ENCODE measurements at regions not wholly inside any gene's neighbourhood (a gene's known extent, or its start where the extent isn't known, plus 50 kb on each side); places are given as distances from the start of the nearest gene placed in this dataset.

DNA sequence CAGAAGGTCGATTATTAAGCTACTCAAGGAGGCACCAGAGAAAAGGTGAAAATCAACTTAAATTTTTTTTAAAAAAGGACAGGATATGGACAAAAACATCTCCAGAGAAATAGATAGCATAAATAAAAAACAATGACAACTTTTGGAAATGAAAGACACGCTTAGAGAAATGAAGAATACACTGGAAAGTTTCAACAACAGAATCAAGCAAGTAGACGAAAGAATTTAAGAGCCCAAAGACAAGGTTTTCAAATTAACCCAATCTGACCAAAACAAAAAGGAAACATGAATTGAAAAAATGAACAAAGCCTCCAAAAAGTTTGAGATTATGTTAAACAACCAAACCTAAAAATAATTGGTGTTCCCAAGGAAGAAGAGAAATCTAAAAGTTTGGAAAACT is 191.1 kb upstream of the BMP4 start:
- TF ChIP-seq ZBTB7A (IDR thresholded peaks at IDR 0.05; ENCODE audit: low read depth) (no peak), CEBPB (IDR thresholded peaks at IDR 0.05) (no peak), FOXM1 (IDR thresholded peaks at IDR 0.05; ENCODE audit: borderline replicate concordance, low read depth) (no peak), TCF12 (IDR thresholded peaks at IDR 0.05; ENCODE audit: low read depth) (no peak), EGR1 (IDR thresholded peaks at IDR 0.05) (no peak), NFIC (IDR thresholded peaks at IDR 0.05) (no peak), CREB1 (IDR thresholded peaks at IDR 0.05; ENCODE audit: low read depth) (no peak), RAD21 (IDR thresholded peaks at IDR 0.05; ENCODE audit: low read depth) (no peak), EP300 (IDR thresholded peaks at IDR 0.05; ENCODE audit: borderline replicate concordance) (no peak), TEAD4 (IDR thresholded peaks at IDR 0.05) (no peak)
- TF ChIP-seq, protein P1, sequence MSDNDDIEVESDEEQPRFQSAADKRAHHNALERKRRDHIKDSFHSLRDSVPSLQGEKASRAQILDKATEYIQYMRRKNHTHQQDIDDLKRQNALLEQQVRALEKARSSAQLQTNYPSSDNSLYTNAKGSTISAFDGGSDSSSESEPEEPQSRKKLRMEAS (IDR thresholded peaks at IDR 0.05), result no peak
- TF ChIP-seq, protein P2, sequence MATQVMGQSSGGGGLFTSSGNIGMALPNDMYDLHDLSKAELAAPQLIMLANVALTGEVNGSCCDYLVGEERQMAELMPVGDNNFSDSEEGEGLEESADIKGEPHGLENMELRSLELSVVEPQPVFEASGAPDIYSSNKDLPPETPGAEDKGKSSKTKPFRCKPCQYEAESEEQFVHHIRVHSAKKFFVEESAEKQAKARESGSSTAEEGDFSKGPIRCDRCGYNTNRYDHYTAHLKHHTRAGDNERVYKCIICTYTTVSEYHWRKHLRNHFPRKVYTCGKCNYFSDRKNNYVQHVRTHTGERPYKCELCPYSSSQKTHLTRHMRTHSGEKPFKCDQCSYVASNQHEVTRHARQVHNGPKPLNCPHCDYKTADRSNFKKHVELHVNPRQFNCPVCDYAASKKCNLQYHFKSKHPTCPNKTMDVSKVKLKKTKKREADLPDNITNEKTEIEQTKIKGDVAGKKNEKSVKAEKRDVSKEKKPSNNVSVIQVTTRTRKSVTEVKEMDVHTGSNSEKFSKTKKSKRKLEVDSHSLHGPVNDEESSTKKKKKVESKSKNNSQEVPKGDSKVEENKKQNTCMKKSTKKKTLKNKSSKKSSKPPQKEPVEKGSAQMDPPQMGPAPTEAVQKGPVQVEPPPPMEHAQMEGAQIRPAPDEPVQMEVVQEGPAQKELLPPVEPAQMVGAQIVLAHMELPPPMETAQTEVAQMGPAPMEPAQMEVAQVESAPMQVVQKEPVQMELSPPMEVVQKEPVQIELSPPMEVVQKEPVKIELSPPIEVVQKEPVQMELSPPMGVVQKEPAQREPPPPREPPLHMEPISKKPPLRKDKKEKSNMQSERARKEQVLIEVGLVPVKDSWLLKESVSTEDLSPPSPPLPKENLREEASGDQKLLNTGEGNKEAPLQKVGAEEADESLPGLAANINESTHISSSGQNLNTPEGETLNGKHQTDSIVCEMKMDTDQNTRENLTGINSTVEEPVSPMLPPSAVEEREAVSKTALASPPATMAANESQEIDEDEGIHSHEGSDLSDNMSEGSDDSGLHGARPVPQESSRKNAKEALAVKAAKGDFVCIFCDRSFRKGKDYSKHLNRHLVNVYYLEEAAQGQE (IDR thresholded peaks at IDR 0.05; ENCODE audit: low read depth), result no peak
- TF ChIP-seq, protein P3, sequence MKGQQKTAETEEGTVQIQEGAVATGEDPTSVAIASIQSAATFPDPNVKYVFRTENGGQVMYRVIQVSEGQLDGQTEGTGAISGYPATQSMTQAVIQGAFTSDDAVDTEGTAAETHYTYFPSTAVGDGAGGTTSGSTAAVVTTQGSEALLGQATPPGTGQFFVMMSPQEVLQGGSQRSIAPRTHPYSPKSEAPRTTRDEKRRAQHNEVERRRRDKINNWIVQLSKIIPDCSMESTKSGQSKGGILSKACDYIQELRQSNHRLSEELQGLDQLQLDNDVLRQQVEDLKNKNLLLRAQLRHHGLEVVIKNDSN (IDR thresholded peaks at IDR 0.05), result no peak

DNA sequence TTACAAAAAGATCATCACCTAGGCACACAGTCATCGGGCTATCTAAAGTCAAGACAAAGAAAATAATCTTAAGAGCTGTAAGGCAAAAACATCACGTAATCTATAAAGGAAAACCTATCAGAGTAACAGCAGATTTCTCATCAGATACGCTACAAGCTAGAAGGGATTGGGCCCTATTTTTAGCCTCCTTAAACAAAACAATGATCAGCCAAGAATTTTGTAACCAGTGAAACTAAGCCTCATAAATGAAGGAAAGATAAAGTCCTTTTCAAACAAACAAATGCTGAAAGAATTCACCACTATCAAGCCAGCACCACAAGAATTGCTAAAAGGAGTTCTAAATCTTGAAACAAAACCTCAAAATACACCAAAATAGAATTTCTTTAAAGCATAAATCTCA is 191.6 kb upstream of the BMP4 start:
- TF ChIP-seq RAD21 (IDR thresholded peaks at IDR 0.05; ENCODE audit: low read depth) (no peak), EP300 (IDR thresholded peaks at IDR 0.05; ENCODE audit: borderline replicate concordance) (no peak), TCF12 (IDR thresholded peaks at IDR 0.05; ENCODE audit: low read depth) (no peak), TEAD4 (IDR thresholded peaks at IDR 0.05) (no peak), YY1 (IDR thresholded peaks at IDR 0.05; ENCODE audit: low read depth) (no peak), FOXM1 (IDR thresholded peaks at IDR 0.05; ENCODE audit: borderline replicate concordance, low read depth) (no peak), EGR1 (IDR thresholded peaks at IDR 0.05) (no peak)
- TF ChIP-seq, protein P2 (IDR thresholded peaks at IDR 0.05; ENCODE audit: low read depth), result no peak

DNA sequence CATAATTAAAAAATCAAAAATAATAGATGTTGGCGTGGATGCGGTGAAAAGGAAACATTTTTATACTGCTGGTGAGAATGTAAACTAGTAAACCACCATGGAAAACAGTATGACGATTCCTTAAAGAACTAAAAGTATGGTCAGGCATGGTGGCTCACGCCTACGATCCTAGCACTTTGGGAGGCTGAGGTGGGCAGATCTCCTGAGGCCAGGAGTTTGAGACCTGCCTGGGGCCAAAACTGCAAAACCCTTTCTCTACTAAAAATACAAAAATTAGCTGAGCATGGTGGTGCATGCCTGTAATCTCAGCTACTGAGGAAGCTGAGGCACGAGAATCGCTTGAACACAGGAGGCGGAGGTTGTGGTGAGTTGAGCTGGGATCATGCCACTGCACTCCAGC is 195.7 kb upstream of the BMP4 start:
- no peak for TF ChIP-seq EGR1 (IDR thresholded peaks at IDR 0.05)
- TF ChIP-seq TAF1 (IDR thresholded peaks at IDR 0.05; ENCODE audit: low read depth), result no peak
- TF ChIP-seq NFIC (IDR thresholded peaks at IDR 0.05), result no peak
- TF ChIP-seq TEAD4 (IDR thresholded peaks at IDR 0.05), result no peak
- TF ChIP-seq CEBPB (IDR thresholded peaks at IDR 0.05), result no peak
- TF ChIP-seq CREB1 (IDR thresholded peaks at IDR 0.05; ENCODE audit: low read depth), result no peak
- TF ChIP-seq TCF12 (IDR thresholded peaks at IDR 0.05; ENCODE audit: low read depth), result no peak
- TF ChIP-seq EP300 (IDR thresholded peaks at IDR 0.05; ENCODE audit: borderline replicate concordance), result no peak
- TF ChIP-seq, protein P3 (IDR thresholded peaks at IDR 0.05), result no peak
- TF ChIP-seq RAD21 (IDR thresholded peaks at IDR 0.05; ENCODE audit: low read depth), result no peak
- no peak for TF ChIP-seq YY1 (IDR thresholded peaks at IDR 0.05; ENCODE audit: low read depth)
- TF ChIP-seq FOXM1 (IDR thresholded peaks at IDR 0.05; ENCODE audit: borderline replicate concordance, low read depth), result no peak
- no peak for TF ChIP-seq ZBTB7A (IDR thresholded peaks at IDR 0.05; ENCODE audit: low read depth)
- TF ChIP-seq, protein P1 (IDR thresholded peaks at IDR 0.05), result no peak
- TF ChIP-seq, protein P2 (IDR thresholded peaks at IDR 0.05; ENCODE audit: low read depth), result no peak

DNA sequence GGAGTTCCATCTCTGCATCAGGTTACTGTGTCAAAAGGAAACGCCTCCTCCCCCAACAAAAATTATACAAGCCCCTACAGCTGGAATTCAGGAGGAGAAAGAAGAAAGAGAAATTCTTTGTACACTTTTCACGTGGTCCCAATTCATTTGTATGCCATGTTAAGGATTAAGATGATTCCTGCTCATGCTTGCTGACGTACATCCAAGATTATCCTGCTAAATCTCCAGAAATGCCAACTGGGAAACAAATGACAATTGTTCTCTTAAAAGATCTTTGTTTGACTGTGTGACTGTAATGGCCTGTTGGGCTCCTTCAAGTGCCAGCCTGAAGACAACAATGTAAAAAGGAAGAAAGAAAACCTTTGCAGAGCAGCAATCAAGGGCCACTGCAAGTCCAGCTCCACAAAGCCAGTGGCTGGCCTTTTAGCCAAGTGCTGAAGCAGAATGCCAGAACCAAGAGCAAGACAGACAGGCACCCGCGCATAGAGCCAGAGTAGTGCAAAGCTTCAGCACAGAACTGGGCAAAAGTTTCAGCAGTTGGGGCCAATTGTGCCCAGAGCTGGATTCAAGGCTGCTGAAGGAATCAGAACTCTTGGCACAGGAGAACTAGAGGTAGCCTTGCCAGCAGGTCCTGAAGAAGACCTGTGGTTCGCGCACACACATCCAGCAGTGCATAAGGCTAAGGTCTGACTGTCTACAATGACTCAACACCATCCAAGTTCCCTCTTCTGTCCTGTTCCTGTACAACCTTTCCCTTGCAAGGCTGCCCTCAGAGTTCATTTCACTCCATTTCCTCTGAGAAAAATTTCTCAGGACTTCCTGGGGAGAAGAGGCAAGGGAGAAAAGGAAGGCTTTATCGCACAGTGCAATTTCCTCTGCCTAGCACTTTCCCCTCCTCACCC is 209.7 kb upstream of the BMP4 start:
- TF ChIP-seq, protein P2 (IDR thresholded peaks at IDR 0.05; ENCODE audit: low read depth), result no peak
- TF ChIP-seq EGR1 (IDR thresholded peaks at IDR 0.05) (no peak), CREB1 (IDR thresholded peaks at IDR 0.05; ENCODE audit: low read depth) (no peak), TCF12 (IDR thresholded peaks at IDR 0.05; ENCODE audit: low read depth) (no peak), ZBTB7A (IDR thresholded peaks at IDR 0.05; ENCODE audit: low read depth) (no peak), TEAD4 (IDR thresholded peaks at IDR 0.05) (no peak), TAF1 (IDR thresholded peaks at IDR 0.05; ENCODE audit: low read depth) (no peak), CEBPB (IDR thresholded peaks at IDR 0.05) (no peak), YY1 (IDR thresholded peaks at IDR 0.05; ENCODE audit: low read depth) (no peak), FOXM1 (IDR thresholded peaks at IDR 0.05; ENCODE audit: borderline replicate concordance, low read depth) (no peak), NFIC (IDR thresholded peaks at IDR 0.05) (no peak), EP300 (IDR thresholded peaks at IDR 0.05; ENCODE audit: borderline replicate concordance) (no peak), RAD21 (IDR thresholded peaks at IDR 0.05; ENCODE audit: low read depth) (no peak)
- TF ChIP-seq, protein P3 (IDR thresholded peaks at IDR 0.05), result no peak
- TF ChIP-seq, protein P1 (IDR thresholded peaks at IDR 0.05), result no peak

All from Ishikawa (cell line).